GM23338 (cell line): ENCODE measurements at regions not wholly inside any gene's neighbourhood (a gene's known extent, or its start where the extent isn't known, plus 50 kb on each side); places are given as distances from the start of the nearest gene placed in this dataset.

ENCODE experiments used
- CREB1 ChIP-seq: fragments of 250-450 bp; sonication (Bioruptor Pico); IDR thresholded peaks from 2 replicates; pipeline ENCODE4 v1.5.0; 2020; ENCODE audit warnings: low read depth, mild to moderate bottlenecking, moderate library complexity
- CTCF ChIP-seq, 2 experiments: fragments of 200-600 bp in 1 of 2; sonication (generic) in 1 of 2; conservative IDR thresholded peaks; 2 replicates each; pipeline versions ENCODE4 v1.5.1 to v1.6.1; 2016 to 2017; ENCODE audit warnings: antibody characterized with exemption in 2 of 2, low read depth in 2 of 2, mild to moderate bottlenecking in 2 of 2, moderate library complexity in 1 of 2
- ETS1 ChIP-seq: IDR thresholded peaks from 2 replicates; pipeline ENCODE4 v1.6.1; 2016; ENCODE audit warnings: antibody characterized with exemption
- EZH2 ChIP-seq: fragments of 200-600 bp; sonication (generic); IDR thresholded peaks from one replicate; pipeline ENCODE4 v1.8.0; 2017; ENCODE audit warnings: antibody characterized with exemption, mild to moderate bottlenecking, low read depth; ENCODE audit not compliant: unreplicated experiment
- POLR2AphosphoS5 ChIP-seq: IDR thresholded peaks from 2 replicates; pipeline ENCODE4 v1.6.1; 2016; ENCODE audit warnings: antibody characterized with exemption, low read depth
- REST ChIP-seq: IDR thresholded peaks from one replicate; pipeline ENCODE4 v1.6.1; 2018; ENCODE audit warnings: antibody characterized with exemption; ENCODE audit not compliant: unreplicated experiment

GRCh38 chr22:27050771-27051170 is 393.4 kb downstream of the MIAT start:
- no peak for TF ChIP-seq CTCF (conservative IDR thresholded peaks at IDR 0.05; ENCODE audit: low read depth in 2 of 2)
- TF ChIP-seq REST: no peak
- TF ChIP-seq EZH2: no peak
- no peak for TF ChIP-seq POLR2AphosphoS5
- TF ChIP-seq CREB1 (CRISPR knock-in tag): no peak
- TF ChIP-seq ETS1: no peak
